GM12873 (cell line): ENCODE measurements at regions not wholly inside any gene's neighbourhood (a gene's known extent, or its start where the extent isn't known, plus 50 kb on each side); places are given as distances from the start of the nearest gene placed in this dataset.

ENCODE experiments used
- TF ChIP-seq, protein P1 (sequence below): IDR thresholded peaks from 2 replicates; pipeline ENCODE4 v1.5.1; 2012; ENCODE audit warnings: low read depth, mild to moderate bottlenecking, moderate library complexity, low read length, control low read depth; ENCODE audit not compliant: insufficient read depth; ENCODE audit errors: missing control alignments

DNA sequence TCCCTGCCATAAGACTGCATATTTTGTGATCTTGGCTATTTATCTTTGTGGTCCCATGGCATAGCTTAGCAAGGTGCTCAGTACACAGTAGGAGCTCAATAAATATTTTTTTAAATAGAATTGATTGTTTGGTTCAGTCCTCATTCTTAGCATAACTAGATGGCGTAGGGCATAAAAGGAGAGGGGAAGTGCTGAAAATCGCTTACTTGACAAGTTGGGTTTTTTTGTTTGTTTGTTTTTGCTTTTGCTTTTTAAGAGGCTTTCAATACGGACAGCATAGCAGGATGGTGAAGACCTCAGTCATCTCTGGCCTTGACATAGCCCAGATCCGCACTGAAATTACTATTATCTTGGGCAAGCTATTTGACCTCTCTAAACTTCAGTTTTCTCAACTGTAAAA, 86.6 kb upstream of the RANBP3L start:
- TF ChIP-seq, protein P1, sequence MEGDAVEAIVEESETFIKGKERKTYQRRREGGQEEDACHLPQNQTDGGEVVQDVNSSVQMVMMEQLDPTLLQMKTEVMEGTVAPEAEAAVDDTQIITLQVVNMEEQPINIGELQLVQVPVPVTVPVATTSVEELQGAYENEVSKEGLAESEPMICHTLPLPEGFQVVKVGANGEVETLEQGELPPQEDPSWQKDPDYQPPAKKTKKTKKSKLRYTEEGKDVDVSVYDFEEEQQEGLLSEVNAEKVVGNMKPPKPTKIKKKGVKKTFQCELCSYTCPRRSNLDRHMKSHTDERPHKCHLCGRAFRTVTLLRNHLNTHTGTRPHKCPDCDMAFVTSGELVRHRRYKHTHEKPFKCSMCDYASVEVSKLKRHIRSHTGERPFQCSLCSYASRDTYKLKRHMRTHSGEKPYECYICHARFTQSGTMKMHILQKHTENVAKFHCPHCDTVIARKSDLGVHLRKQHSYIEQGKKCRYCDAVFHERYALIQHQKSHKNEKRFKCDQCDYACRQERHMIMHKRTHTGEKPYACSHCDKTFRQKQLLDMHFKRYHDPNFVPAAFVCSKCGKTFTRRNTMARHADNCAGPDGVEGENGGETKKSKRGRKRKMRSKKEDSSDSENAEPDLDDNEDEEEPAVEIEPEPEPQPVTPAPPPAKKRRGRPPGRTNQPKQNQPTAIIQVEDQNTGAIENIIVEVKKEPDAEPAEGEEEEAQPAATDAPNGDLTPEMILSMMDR: no peak

DNA sequence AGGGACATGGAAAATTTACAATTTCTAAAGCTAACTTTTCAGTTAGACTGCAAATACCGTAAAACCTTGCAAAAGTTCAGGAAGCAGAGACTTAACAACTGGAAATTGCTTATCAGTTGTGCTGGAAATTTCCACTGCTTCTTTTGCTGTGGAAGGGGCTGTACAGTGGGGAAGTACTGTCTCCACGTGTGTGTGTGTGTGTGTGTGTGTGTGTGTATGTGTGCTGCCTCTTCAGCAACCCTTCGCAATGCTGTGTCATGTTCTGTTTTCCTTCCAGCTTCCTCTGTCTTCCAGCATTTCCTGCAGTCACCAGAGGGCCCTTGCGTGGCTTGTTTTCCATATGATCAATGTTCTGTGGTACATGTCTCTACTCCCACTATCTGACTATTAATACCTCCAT, 87.5 kb upstream of the RANBP3L start:
- TF ChIP-seq, protein P1: no peak

DNA sequence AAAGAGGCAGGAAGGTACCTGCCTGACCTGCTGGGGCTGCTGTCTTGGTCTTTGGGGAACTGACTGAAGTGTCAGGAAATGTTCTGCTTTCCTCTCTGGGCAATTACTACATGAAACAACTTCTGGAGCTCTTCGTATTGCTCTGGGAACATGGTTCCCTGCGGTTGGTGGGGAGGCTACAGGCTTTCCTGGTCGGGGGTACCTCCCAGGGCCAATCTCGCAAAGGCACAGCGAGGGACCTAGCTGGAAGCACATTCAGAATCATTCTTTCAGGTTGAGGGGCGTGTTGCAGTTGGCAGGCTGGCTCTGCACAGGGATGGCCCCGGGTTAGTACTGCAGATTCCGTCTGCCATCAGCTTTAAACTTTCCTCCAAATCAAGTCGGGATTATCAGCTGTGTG, 88.9 kb upstream of the RANBP3L start:
- TF ChIP-seq, protein P1: no peak

DNA sequence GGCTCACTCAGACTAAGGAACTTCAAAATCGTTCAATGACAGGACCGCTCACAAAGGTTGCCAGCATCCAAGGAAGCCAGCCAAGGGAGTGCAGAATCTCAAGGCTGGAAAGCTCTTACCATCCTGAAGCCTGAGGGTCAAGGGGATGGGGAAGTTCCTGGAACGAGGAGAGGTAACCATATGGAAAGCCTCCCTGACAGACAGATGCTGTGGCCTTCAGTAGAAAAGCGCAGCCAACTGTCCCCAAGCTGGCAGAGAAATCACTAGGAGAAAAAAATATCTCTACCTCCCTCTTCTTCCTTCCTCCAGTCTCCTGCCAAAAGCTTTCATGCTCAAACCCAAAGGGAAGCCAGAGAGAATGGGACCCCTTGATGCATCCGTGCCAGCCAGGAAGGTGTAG, 90.5 kb upstream of the RANBP3L start:
- TF ChIP-seq, protein P1: no peak

DNA sequence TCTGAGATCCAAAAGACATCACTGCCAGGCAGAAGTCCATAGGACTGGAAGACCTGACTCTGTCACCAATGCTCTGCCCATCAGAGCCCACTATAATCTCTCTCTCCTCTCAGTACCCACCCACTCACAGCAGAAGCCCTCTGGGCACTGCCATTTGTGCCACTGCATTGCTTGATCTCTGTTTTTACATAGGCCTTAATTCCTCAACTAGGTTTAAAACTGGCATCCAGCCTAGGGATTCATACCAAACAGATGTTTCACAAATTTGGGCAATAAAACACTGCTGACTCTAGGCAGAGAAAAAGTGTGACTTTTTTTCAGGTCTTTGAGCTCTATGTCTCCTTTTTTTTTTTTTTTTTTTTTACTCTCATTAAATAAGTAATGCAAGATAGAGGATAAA, 91.1 kb upstream of the RANBP3L start:
- TF ChIP-seq, protein P1: no peak

DNA sequence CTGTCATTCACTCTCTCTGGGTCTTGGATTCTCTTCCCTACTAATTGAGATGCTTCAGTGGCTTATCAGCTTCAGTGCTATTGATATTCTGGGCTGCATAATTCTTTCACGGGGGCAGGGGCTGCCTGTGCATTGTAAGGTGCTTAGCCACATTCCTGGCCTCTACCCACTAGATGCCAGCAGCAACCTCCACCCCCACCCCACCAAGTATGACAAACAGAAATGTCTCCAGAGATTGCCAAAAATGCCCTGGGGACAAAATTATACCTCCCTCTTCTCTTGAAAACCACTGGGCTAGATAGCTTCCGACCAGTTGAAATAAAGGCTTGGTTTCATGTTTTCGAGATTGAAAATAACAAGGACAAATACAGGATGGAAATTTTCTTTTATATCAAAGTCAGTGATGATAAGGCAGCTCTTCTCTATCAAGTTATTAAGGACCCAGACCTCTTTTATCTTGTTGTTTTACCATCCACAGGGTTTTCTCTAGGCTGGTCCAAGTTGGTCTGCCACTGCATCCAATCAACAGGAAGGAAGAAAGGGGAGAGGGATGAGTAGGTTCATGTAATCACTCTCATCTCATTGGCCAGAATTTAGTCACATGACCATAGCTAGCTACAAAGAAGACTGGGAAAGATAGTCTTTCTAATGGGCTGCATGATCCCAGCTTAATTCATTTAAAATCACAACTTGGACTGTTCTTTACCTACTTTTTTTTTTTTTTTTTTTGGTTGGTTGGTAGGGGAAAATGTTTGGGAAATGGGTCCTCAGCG, 92.1 kb upstream of the RANBP3L start:
- TF ChIP-seq, protein P1: no peak

DNA sequence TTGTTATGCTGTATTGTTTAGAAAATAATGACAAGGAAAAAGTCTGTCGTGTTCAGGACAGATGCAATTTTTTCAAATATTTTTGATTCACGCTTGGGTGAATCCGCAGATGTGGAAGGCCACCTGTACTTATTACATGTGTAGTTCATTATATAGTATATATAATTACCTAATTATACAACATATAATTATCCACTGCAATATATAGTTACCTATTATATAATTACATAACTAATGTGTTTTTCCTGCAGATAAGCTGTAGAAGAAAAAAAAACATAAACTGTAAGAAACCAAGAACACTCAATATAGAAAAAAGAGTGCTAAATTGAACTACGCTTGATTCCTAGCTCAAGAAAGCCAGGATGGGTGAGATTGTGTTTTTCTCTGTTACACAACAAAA, 93.6 kb upstream of the RANBP3L start:
- TF ChIP-seq, protein P1: no peak
